KMS-11 (cell line): ENCODE measurements at regions not wholly inside any gene's neighbourhood (a gene's known extent, or its start where the extent isn't known, plus 50 kb on each side); places are given as distances from the start of the nearest gene placed in this dataset.

ENCODE experiments used
- H2AFZ ChIP-seq: fragments of 200-600 bp; sonication (generic); 2 replicates; pipeline ENCODE4 v1.6.1; 2016; ENCODE audit warnings: antibody characterized with exemption, mixed run types, low read depth
- H3K27ac ChIP-seq: fragments of 200-600 bp; sonication (generic); 2 replicates; pipeline ENCODE4 v1.6.1; 2016; ENCODE audit warnings: mild to moderate bottlenecking, mixed run types
- H3K27me3 ChIP-seq: fragments of 200-600 bp; sonication (generic); 2 replicates; pipeline ENCODE4 v1.6.1; 2017; ENCODE audit warnings: mild to moderate bottlenecking, low read depth, mixed run types, moderate library complexity; ENCODE audit not compliant: insufficient read depth
- H3K36me3 ChIP-seq: fragments of 200-600 bp; sonication (generic); 2 replicates; pipeline ENCODE4 v1.6.1; 2017; ENCODE audit warnings: mild to moderate bottlenecking, mixed run types; ENCODE audit not compliant: insufficient read depth
- H3K4me1 ChIP-seq: fragments of 200-600 bp; sonication (generic); 2 replicates; pipeline ENCODE4 v1.6.1; 2016; ENCODE audit warnings: mild to moderate bottlenecking, low read depth, mixed run types; ENCODE audit not compliant: poor library complexity, severe bottlenecking
- H3K4me2 ChIP-seq: fragments of 200-600 bp; sonication (generic); 2 replicates; pipeline ENCODE4 v1.7.0; 2016; ENCODE audit warnings: mild to moderate bottlenecking, mixed run types
- H3K4me3 ChIP-seq: fragments of 200-600 bp; sonication (generic); IDR thresholded peaks from 2 replicates; pipeline ENCODE4 v1.6.1; 2017; ENCODE audit warnings: low read depth, low read length, mixed read lengths; ENCODE audit not compliant: insufficient read depth
- H3K79me2 ChIP-seq: fragments of 200-600 bp; sonication (generic); 2 replicates; pipeline ENCODE4 v1.6.1; 2016; ENCODE audit warnings: low read depth, mixed run types; ENCODE audit not compliant: insufficient read depth
- H3K9ac ChIP-seq: fragments of 200-600 bp; sonication (generic); 2 replicates; pipeline ENCODE4 v1.6.1; 2016; ENCODE audit warnings: mild to moderate bottlenecking, mixed run types
- H4K20me1 ChIP-seq: fragments of 200-600 bp; sonication (generic); 2 replicates; pipeline ENCODE4 v1.6.1; 2016; ENCODE audit warnings: mild to moderate bottlenecking, mixed run types; ENCODE audit not compliant: insufficient read depth
- CTCF ChIP-seq: fragments of 200-600 bp; sonication (generic); conservative IDR thresholded peaks from 2 replicates; pipeline ENCODE4 v1.6.1; 2017; ENCODE audit warnings: low read depth, mild to moderate bottlenecking, antibody characterized with exemption, low read length, moderate library complexity, mixed read lengths

- no peak overlapping the region for H3K9ac ChIP-seq
- H3K36me3 ChIP-seq, result no peaks in the 10 kb centered on the region
- H3K4me3 ChIP-seq, result no peak overlapping the region
- no peak overlapping the region for H2AFZ ChIP-seq
- peaks cover 13% of the 10 kb centered on the region for H3K4me1 ChIP-seq
- no peaks in the 10 kb centered on the region for H3K27me3 ChIP-seq
- TF ChIP-seq CTCF, result no peak
- no peak overlapping the region for H3K4me2 ChIP-seq
- no peak overlapping the region for H3K27ac ChIP-seq
- H4K20me1 ChIP-seq, result no peaks in the 10 kb centered on the region
- H3K79me2 ChIP-seq, result no peaks in the 10 kb centered on the region
Observed at GRCh38 chr16:64540434-64540833, 581.4 kb downstream of the CDH11 start.

DNA sequence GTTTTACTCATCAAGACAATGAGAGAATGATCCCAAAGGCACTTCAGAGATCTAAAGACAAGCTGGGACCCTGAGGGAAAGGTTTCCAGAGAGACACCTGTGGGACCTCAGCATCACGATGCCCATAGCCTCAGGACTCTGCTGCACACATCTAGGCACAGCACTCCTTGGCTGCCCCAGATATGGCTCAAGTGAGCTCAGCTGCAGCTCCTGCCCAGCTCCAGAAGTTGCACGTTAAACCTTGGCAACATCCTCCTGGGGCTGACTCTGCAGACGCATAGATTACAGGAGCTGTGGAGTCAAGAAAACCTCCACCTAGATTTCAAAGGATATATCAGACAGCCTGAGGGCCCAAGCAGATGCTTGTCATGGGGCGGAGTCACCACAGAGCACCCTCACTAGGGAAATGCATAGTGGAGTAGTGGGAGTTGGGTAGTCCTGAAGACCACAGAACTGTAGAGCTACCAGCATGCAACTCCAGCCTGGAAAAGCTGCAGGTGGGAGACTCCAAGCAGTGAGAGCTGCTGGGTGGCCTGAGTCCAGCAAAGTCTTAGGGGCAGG, 582.0 kb downstream of the CDH11 start:
- Histone ChIP-seq H3K27ac (no peak overlapping the region), H3K4me1 (peaks cover 13% of the 10 kb centered on the region), H3K79me2 (no peaks in the 10 kb centered on the region), H3K27me3 (no peaks in the 10 kb centered on the region), H3K9ac (no peak overlapping the region), H3K4me3 (no peak overlapping the region), H3K36me3 (no peaks in the 10 kb centered on the region), H2AFZ (no peak overlapping the region), H3K4me2 (no peak overlapping the region), H4K20me1 (no peaks in the 10 kb centered on the region)
- TF ChIP-seq CTCF, result no peak

GRCh38 chr16:64534180-64534780, 587.6 kb downstream of the CDH11 start:
- no peak overlapping the region for H3K4me2 ChIP-seq
- H3K27ac ChIP-seq, result no peak overlapping the region
- no peaks in the 10 kb centered on the region for H3K36me3 ChIP-seq
- no peak overlapping the region for H2AFZ ChIP-seq
- H3K79me2 ChIP-seq, result no peaks in the 10 kb centered on the region
- TF ChIP-seq CTCF, result no peak
- no peaks in the 10 kb centered on the region for H3K27me3 ChIP-seq
- H3K9ac ChIP-seq, result no peak overlapping the region
- H3K4me3 ChIP-seq, result no peak overlapping the region
- no peaks in the 10 kb centered on the region for H3K4me1 ChIP-seq
- H4K20me1 ChIP-seq, result no peaks in the 10 kb centered on the region

- Histone ChIP-seq H3K4me1 (no peaks in the 10 kb centered on the region), H3K36me3 (no peaks in the 10 kb centered on the region), H4K20me1 (no peaks in the 10 kb centered on the region), H3K79me2 (no peaks in the 10 kb centered on the region), H3K27me3 (no peaks in the 10 kb centered on the region), H3K4me3 (no peak overlapping the region), H2AFZ (no peak overlapping the region), H3K27ac (no peak overlapping the region), H3K9ac (no peak overlapping the region), H3K4me2 (no peak overlapping the region)
- no peak for TF ChIP-seq CTCF
Observed at GRCh38 chr16:64532691-64533090, 589.2 kb downstream of the CDH11 start.
